ENCODE measurements at regions not wholly inside any gene's neighbourhood (a gene's known extent, or its start where the extent isn't known, plus 50 kb on each side); places are given as distances from the start of the nearest gene placed in this dataset.

DNA sequence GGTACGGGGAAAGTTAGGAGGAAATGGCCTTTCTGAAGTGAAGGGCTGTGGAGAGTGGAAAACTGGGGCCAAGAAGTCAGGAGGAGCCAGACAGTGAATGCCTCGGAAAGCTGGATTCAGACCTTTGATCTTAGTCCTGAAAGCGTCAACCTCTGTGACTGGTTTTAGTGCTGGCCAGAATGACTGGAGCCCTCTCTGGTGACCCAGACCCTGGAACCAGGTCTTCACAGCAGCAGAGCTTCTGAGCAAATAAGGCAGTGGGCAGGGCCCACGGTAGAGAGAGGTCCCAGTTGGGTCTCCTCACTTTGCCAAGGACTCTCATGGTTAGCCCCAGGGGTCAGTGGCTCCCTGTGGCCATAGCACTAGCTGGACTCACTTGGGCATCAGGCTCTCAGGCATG lies 157.7 kb upstream of the EEPD1 start:
- no peak for TF ChIP-seq EZH2phosphoT487 (IDR thresholded peaks at IDR 0.05; ENCODE audit: borderline replicate concordance, low read length)
- TF ChIP-seq, protein P1, sequence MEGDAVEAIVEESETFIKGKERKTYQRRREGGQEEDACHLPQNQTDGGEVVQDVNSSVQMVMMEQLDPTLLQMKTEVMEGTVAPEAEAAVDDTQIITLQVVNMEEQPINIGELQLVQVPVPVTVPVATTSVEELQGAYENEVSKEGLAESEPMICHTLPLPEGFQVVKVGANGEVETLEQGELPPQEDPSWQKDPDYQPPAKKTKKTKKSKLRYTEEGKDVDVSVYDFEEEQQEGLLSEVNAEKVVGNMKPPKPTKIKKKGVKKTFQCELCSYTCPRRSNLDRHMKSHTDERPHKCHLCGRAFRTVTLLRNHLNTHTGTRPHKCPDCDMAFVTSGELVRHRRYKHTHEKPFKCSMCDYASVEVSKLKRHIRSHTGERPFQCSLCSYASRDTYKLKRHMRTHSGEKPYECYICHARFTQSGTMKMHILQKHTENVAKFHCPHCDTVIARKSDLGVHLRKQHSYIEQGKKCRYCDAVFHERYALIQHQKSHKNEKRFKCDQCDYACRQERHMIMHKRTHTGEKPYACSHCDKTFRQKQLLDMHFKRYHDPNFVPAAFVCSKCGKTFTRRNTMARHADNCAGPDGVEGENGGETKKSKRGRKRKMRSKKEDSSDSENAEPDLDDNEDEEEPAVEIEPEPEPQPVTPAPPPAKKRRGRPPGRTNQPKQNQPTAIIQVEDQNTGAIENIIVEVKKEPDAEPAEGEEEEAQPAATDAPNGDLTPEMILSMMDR (IDR thresholded peaks at IDR 0.05; ENCODE audit: low read depth, low read length, poor library complexity, severe bottlenecking), result no peak
- no peaks in the 10 kb centered on the region for H3K4me1 ChIP-seq (ENCODE audit: control insufficient read depth, low read length)
- H3K36me3 ChIP-seq (ENCODE audit: control insufficient read depth, low read length), result no peaks in the 10 kb centered on the region
- no peaks in the 10 kb centered on the region for H3K27me3 ChIP-seq (ENCODE audit: control insufficient read depth, low read length)
- no peaks in the 10 kb centered on the region for H3K9me2 ChIP-seq (replicated peaks; ENCODE audit: control insufficient read depth, low read length)
- no peaks in the 10 kb centered on the region for H4K20me1 ChIP-seq (ENCODE audit: control insufficient read depth, insufficient read depth, low read depth, low read length)
- no peak overlapping the region for H3K27ac ChIP-seq (ENCODE audit: low read depth, low read length)
- H3F3A ChIP-seq (ENCODE audit: control insufficient read depth, insufficient read depth), result no peaks in the 10 kb centered on the region
- H3K4me3 ChIP-seq (ENCODE audit: low read length), result no peak overlapping the region
- no peaks in the 10 kb centered on the region for H3K79me2 ChIP-seq (ENCODE audit: control insufficient read depth, low read length)
- H3K4me2 ChIP-seq (ENCODE audit: low read length), result no peak overlapping the region
- H3K9me3 ChIP-seq (ENCODE audit: control insufficient read depth, insufficient read depth, low read length), result no peaks in the 10 kb centered on the region

DNA sequence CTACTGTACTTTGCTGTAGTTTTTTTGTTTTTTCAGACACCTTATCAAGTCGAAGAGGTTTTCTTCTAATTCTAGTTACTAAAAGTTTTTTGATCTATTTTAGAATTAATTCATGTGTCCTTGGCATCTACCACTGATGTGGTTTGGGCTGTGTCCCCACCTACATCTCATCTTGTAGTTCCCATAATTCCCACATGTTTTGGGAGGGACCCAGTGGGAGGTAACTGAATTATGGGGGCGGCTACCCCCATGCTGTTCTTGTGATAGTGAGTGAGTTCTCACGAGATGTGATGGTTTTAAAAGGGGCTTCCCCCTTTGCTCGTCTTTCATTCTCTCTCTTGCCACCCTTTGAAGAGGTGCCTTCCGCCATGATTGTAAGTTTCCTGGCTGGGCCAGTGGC lies 154.6 kb upstream of the EEPD1 start:
- Histone ChIP-seq H3K9me3 (ENCODE audit: control insufficient read depth, insufficient read depth, low read length) (no peaks in the 10 kb centered on the region), H3K4me2 (ENCODE audit: low read length) (no peak overlapping the region), H3K36me3 (ENCODE audit: control insufficient read depth, low read length) (no peaks in the 10 kb centered on the region), H3K79me2 (ENCODE audit: control insufficient read depth, low read length) (no peaks in the 10 kb centered on the region), H4K20me1 (ENCODE audit: control insufficient read depth, insufficient read depth, low read depth, low read length) (no peaks in the 10 kb centered on the region), H3K4me1 (ENCODE audit: control insufficient read depth, low read length) (no peaks in the 10 kb centered on the region), H3K4me3 (ENCODE audit: low read length) (no peak overlapping the region), H3K27me3 (ENCODE audit: control insufficient read depth, low read length) (no peaks in the 10 kb centered on the region), H3K27ac (ENCODE audit: low read depth, low read length) (no peak overlapping the region), H3F3A (ENCODE audit: control insufficient read depth, insufficient read depth) (no peaks in the 10 kb centered on the region), H3K9me2 (replicated peaks; ENCODE audit: control insufficient read depth, low read length) (no peaks in the 10 kb centered on the region)
- TF ChIP-seq EZH2phosphoT487 (IDR thresholded peaks at IDR 0.05; ENCODE audit: borderline replicate concordance, low read length), result no peak
- TF ChIP-seq, protein P1 (IDR thresholded peaks at IDR 0.05; ENCODE audit: low read depth, low read length, poor library complexity, severe bottlenecking), result no peak

DNA sequence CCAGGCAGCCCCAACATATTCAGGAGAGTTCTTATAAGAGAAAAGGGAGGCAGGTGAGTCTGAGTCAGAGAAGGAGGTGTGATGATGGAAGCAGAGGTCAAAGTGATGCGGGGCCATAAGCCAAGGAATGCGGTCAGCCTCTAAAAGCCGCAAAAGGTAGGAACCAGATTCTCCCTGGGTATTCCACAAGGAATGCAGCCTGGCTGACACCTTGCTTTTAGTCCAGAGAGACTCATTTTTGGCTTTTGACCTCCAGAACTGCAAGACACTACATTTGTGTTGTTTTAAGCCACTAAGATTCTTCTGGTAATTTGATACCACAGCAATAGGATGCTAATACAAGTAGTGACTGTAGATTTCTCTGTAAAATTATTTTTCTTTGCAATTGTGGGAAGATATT lies 151.5 kb upstream of the EEPD1 start:
- Histone ChIP-seq H3K9me2 (replicated peaks; ENCODE audit: control insufficient read depth, low read length) (no peaks in the 10 kb centered on the region), H3F3A (ENCODE audit: control insufficient read depth, insufficient read depth) (no peaks in the 10 kb centered on the region), H4K20me1 (ENCODE audit: control insufficient read depth, insufficient read depth, low read depth, low read length) (no peaks in the 10 kb centered on the region), H3K9me3 (ENCODE audit: control insufficient read depth, insufficient read depth, low read length) (no peaks in the 10 kb centered on the region), H3K27me3 (ENCODE audit: control insufficient read depth, low read length) (no peaks in the 10 kb centered on the region), H3K79me2 (ENCODE audit: control insufficient read depth, low read length) (no peaks in the 10 kb centered on the region), H3K4me1 (ENCODE audit: control insufficient read depth, low read length) (no peaks in the 10 kb centered on the region), H3K4me2 (ENCODE audit: low read length) (no peak overlapping the region), H3K36me3 (ENCODE audit: control insufficient read depth, low read length) (no peaks in the 10 kb centered on the region), H3K27ac (ENCODE audit: low read depth, low read length) (no peak overlapping the region), H3K4me3 (ENCODE audit: low read length) (no peak overlapping the region)
- no peak for TF ChIP-seq EZH2phosphoT487 (IDR thresholded peaks at IDR 0.05; ENCODE audit: borderline replicate concordance, low read length)
- TF ChIP-seq, protein P1 (IDR thresholded peaks at IDR 0.05; ENCODE audit: low read depth, low read length, poor library complexity, severe bottlenecking), result no peak

DNA sequence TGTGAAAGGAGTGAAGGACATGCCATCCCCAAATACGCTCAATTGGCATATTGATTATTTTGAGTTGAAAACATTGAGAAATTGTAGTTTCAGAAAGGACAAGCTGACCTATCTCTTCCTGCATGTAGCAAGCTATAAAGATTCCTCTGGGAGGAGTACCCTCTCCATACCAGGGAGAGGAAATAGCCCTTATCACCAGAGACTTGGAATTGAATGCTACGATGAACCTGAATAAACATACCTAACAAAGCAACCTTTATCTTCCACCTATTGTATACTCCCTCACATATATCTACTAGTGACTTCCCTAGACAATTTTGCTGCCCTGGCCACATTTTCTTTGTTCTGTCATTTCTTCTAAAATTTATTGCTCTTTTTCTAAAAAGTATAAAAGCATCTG lies 150.2 kb upstream of the EEPD1 start:
- Histone ChIP-seq H3K27ac (ENCODE audit: low read depth, low read length) (no peak overlapping the region), H3K36me3 (ENCODE audit: control insufficient read depth, low read length) (no peaks in the 10 kb centered on the region), H3K4me3 (ENCODE audit: low read length) (no peak overlapping the region), H3K9me2 (replicated peaks; ENCODE audit: control insufficient read depth, low read length) (no peaks in the 10 kb centered on the region), H4K20me1 (ENCODE audit: control insufficient read depth, insufficient read depth, low read depth, low read length) (no peaks in the 10 kb centered on the region), H3K27me3 (ENCODE audit: control insufficient read depth, low read length) (no peaks in the 10 kb centered on the region), H3K4me2 (ENCODE audit: low read length) (no peak overlapping the region), H3K9me3 (ENCODE audit: control insufficient read depth, insufficient read depth, low read length) (no peaks in the 10 kb centered on the region), H3K79me2 (ENCODE audit: control insufficient read depth, low read length) (no peaks in the 10 kb centered on the region), H3F3A (ENCODE audit: control insufficient read depth, insufficient read depth) (no peaks in the 10 kb centered on the region), H3K4me1 (ENCODE audit: control insufficient read depth, low read length) (no peaks in the 10 kb centered on the region)
- TF ChIP-seq, protein P1 (IDR thresholded peaks at IDR 0.05; ENCODE audit: low read depth, low read length, poor library complexity, severe bottlenecking), result no peak
- TF ChIP-seq EZH2phosphoT487 (IDR thresholded peaks at IDR 0.05; ENCODE audit: borderline replicate concordance, low read length), result no peak

Measured in DOHH2 (cell line).